Adrenal gland (tissue), 5 donors: ENCODE measurements at regions not wholly inside any gene's neighbourhood (a gene's known extent, or its start where the extent isn't known, plus 50 kb on each side); places are given as distances from the start of the nearest gene placed in this dataset.

Experiments used
- POLR2A ChIP-seq, 2 donors: fragments of 450-650 bp; IDR thresholded peaks; one replicate each; pipeline ENCODE4 v1.6.1; 2017; ENCODE audit warnings: antibody characterized with exemption in 2 of 2, mild to moderate bottlenecking in 2 of 2, moderate library complexity in 1 of 2
- TF ChIP-seq, protein P1 (sequence below), 6 experiments: fragments of 450-650 bp in 4 of 6; fragments of 200-600 bp in 2 of 6; sonication (generic) in 1 of 6; IDR thresholded peaks; 1 replicate in 5 of 6; 2 replicates in 1 of 6; pipeline versions ENCODE4 v1.5.1 to v1.8.0; 2016 to 2021; ENCODE audit warnings: antibody characterized with exemption in 6 of 6, mild to moderate bottlenecking in 2 of 6, moderate library complexity in 1 of 6
- donor health status: DM: no; HTN: no; CAD: no.

GRCh38 chr18:59842947-59843346 is 56.8 kb upstream of the PMAIP1 start:
- TF ChIP-seq, protein P1, sequence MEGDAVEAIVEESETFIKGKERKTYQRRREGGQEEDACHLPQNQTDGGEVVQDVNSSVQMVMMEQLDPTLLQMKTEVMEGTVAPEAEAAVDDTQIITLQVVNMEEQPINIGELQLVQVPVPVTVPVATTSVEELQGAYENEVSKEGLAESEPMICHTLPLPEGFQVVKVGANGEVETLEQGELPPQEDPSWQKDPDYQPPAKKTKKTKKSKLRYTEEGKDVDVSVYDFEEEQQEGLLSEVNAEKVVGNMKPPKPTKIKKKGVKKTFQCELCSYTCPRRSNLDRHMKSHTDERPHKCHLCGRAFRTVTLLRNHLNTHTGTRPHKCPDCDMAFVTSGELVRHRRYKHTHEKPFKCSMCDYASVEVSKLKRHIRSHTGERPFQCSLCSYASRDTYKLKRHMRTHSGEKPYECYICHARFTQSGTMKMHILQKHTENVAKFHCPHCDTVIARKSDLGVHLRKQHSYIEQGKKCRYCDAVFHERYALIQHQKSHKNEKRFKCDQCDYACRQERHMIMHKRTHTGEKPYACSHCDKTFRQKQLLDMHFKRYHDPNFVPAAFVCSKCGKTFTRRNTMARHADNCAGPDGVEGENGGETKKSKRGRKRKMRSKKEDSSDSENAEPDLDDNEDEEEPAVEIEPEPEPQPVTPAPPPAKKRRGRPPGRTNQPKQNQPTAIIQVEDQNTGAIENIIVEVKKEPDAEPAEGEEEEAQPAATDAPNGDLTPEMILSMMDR (IDR thresholded peaks at IDR 0.05) = no peak
- TF ChIP-seq POLR2A (IDR thresholded peaks at IDR 0.05) = no peak
